ENCODE measurements at regions not wholly inside any gene's neighbourhood (a gene's known extent, or its start where the extent isn't known, plus 50 kb on each side); places are given as distances from the start of the nearest gene placed in this dataset.

DNA sequence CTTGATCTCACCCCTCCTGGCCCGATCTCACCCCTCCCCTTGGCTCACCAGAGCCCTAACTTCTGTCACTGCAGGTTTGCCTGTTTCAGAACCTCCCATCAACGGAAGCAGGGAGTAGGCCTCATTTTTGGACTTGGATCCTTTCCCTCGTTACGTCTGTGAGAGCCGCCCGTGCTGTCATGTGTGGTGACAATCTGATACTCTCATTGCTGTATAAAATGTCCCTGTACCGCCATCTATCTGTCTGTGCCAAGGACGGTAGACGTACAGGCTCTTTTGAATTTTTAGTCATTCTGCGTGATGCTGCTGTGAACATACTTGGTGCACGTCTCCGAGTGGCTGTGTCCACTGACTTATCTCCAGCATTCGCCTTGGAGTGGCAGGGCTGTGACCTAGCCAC lies 1163.1 kb downstream of the BRD1 start:
- DNase-seq (ENCODE audit: low spot score) (no peak), ATAC-seq (ENCODE audit: low read depth) (no peak)
- no peaks in the 10 kb centered on the region for H3K9me3 ChIP-seq (ENCODE audit: severe bottlenecking)
- no peaks in the 10 kb centered on the region for H3K4me1 ChIP-seq (ENCODE audit: insufficient read depth, poor library complexity, severe bottlenecking)
- no peaks in the 10 kb centered on the region for H3K27me3 ChIP-seq (ENCODE audit: insufficient read depth, poor library complexity, severe bottlenecking)
- H3K4me3 ChIP-seq (ENCODE audit: severe bottlenecking): no peak overlapping the region
- no peak for TF ChIP-seq CTCF (IDR thresholded peaks at IDR 0.05; ENCODE audit: poor library complexity, severe bottlenecking)
- H3K27ac ChIP-seq (ENCODE audit: poor library complexity, severe bottlenecking): no peak overlapping the region
- H3K36me3 ChIP-seq (ENCODE audit: low read depth): no peaks in the 10 kb centered on the region

DNA sequence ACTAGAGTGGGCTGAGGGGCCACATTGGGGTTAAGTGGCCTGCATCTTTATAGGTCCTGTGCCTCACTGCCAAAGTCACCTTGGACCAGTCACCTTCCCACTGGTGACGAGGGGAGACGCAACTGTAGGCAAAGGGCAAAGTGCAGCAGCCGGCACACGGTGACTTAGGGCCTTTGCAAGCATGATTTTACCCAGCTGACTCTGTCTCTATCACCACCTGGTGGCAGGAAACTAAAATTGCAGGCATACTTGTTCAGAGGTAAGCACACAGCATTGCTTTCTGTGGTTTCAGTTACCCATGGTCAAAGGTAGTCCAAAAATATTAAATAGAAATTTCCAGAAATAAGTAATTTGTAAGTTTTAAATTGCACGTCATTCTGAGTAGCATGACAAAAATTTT lies 1164.4 kb downstream of the BRD1 start:
- Histone ChIP-seq H3K9me3 (ENCODE audit: severe bottlenecking) (peaks cover 4% of the 10 kb centered on the region), H3K4me1 (ENCODE audit: insufficient read depth, poor library complexity, severe bottlenecking) (no peaks in the 10 kb centered on the region), H3K4me3 (ENCODE audit: severe bottlenecking) (no peak overlapping the region), H3K36me3 (ENCODE audit: low read depth) (no peaks in the 10 kb centered on the region), H3K27me3 (ENCODE audit: insufficient read depth, poor library complexity, severe bottlenecking) (no peaks in the 10 kb centered on the region), H3K27ac (ENCODE audit: poor library complexity, severe bottlenecking) (no peak overlapping the region)
- TF ChIP-seq CTCF (IDR thresholded peaks at IDR 0.05; ENCODE audit: poor library complexity, severe bottlenecking): no peak
- ATAC-seq (ENCODE audit: low read depth) (no peak), DNase-seq (ENCODE audit: low spot score) (no peak)

DNA sequence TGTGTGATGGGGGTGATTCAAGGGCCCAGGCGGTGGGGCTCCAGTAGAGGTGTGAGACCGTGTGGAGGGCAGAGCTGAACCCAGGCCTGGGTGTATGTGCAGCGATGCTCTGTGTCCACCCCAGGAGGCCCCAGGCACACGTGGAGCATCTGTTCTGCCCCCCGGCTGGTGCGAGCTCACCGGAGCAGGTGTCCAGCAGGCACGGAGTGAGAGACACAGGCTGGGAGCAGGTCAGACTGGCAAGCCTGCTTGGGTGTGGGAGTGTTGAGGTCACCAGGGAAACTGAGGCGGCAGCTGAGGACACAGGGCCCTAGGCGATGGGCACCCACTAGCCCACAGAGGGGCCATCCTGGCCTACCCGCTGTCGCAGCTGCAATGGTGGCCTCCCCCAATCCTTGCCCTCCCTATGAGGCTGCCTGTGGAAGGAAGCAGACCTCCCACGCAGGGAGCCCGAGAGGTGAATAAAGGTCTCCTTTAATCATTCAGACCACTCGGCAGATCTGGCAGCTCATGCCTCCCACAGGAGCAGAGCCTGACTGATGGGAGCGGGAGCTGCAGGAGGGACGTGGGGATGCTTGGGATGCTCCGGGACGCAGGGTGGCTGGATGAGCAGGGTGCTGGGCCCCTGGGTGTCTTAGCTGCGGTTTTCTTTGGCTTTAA lies 1165.1 kb downstream of the BRD1 start:
- no peak for DNase-seq (ENCODE audit: low spot score)
- Histone ChIP-seq H3K27ac (ENCODE audit: poor library complexity, severe bottlenecking) (no peak overlapping the region), H3K4me1 (ENCODE audit: insufficient read depth, poor library complexity, severe bottlenecking) (no peaks in the 10 kb centered on the region)

GRCh38 chr22:48661984-48662383 lies 1165.7 kb downstream of the BRD1 start:
- no peak overlapping the region for H3K4me3 ChIP-seq (ENCODE audit: severe bottlenecking)
- H3K9me3 ChIP-seq (ENCODE audit: severe bottlenecking): peaks cover 4% of the 10 kb centered on the region
- no peaks in the 10 kb centered on the region for H3K27me3 ChIP-seq (ENCODE audit: insufficient read depth, poor library complexity, severe bottlenecking)
- H3K36me3 ChIP-seq (ENCODE audit: low read depth): no peaks in the 10 kb centered on the region
- no peak overlapping the region for H3K27ac ChIP-seq (ENCODE audit: poor library complexity, severe bottlenecking)
- DNase-seq (ENCODE audit: low spot score): no peak
- ATAC-seq (ENCODE audit: low read depth): no peak
- no peak for TF ChIP-seq CTCF (IDR thresholded peaks at IDR 0.05; ENCODE audit: poor library complexity, severe bottlenecking)
- H3K4me1 ChIP-seq (ENCODE audit: insufficient read depth, poor library complexity, severe bottlenecking): no peaks in the 10 kb centered on the region

More for the DNA sequence above, 1165.1 kb downstream of the BRD1 start:
- H3K27me3 ChIP-seq (ENCODE audit: insufficient read depth, poor library complexity, severe bottlenecking): no peaks in the 10 kb centered on the region
- H3K36me3 ChIP-seq (ENCODE audit: low read depth): no peaks in the 10 kb centered on the region
- TF ChIP-seq CTCF (IDR thresholded peaks at IDR 0.05; ENCODE audit: poor library complexity, severe bottlenecking): no peak
- ATAC-seq (ENCODE audit: low read depth): no peak
- no peak overlapping the region for H3K4me3 ChIP-seq (ENCODE audit: severe bottlenecking)
- peaks cover 4% of the 10 kb centered on the region for H3K9me3 ChIP-seq (ENCODE audit: severe bottlenecking)
